ENCODE measurements at regions not wholly inside any gene's neighbourhood (a gene's known extent, or its start where the extent isn't known, plus 50 kb on each side); places are given as distances from the start of the nearest gene placed in this dataset.

- H3K4me3 ChIP-seq, result no peak overlapping the region
- no peaks in the 10 kb centered on the region for H3K36me3 ChIP-seq
- DNase-seq, result no peak
- H3K27me3 ChIP-seq, result no peaks in the 10 kb centered on the region
- no peaks in the 10 kb centered on the region for H3K9me3 ChIP-seq
Measured at GRCh38 chr9:79501546-79501945, 70.2 kb upstream of the TLE4 start.

GRCh38 chr9:79507801-79508200, 64.0 kb upstream of the TLE4 start:
- H3K36me3 ChIP-seq, result no peaks in the 10 kb centered on the region
- H3K27me3 ChIP-seq, result no peaks in the 10 kb centered on the region
- H3K9me3 ChIP-seq, result no peaks in the 10 kb centered on the region
- DNase-seq, result no peak
- no peak overlapping the region for H3K4me3 ChIP-seq

- H3K27me3 ChIP-seq, result no peaks in the 10 kb centered on the region
- no peak for DNase-seq
- no peaks in the 10 kb centered on the region for H3K36me3 ChIP-seq
Measured at GRCh38 chr9:79512251-79512650, 59.5 kb upstream of the TLE4 start.

More at GRCh38 chr9:79512251-79512650, 59.5 kb upstream of the TLE4 start:
- Histone ChIP-seq H3K4me3 (no peak overlapping the region), H3K9me3 (no peaks in the 10 kb centered on the region)
